ENCODE measurements at regions not wholly inside any gene's neighbourhood (a gene's known extent, or its start where the extent isn't known, plus 50 kb on each side); places are given as distances from the start of the nearest gene placed in this dataset.

DNA sequence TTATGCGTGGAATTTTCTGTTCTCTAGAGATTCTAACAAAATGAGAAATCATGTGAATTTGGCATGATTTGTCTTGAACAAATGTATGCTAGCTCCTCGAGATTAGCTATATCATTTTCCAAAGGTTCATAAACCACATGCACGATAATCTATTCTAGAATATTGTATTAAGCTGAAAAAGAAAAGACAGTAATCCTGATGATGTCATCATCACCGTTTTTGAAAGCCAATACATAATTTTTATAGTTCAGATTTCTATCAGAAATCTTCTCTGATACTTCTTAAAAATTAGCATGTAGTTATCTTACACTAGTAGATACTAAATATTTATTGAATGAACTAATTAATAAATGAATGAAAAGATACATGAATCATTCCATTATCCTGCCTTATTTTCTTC lies 111.2 kb downstream of the HAO1 start:
- H3K36me3 ChIP-seq: no peaks in the 10 kb centered on the region
- no peaks in the 10 kb centered on the region for H3K27me3 ChIP-seq
- DNase-seq (no peak), FAIRE-seq (no peak), ATAC-seq (no peak)
- H3K9me3 ChIP-seq: no peaks in the 10 kb centered on the region
- no peaks in the 10 kb centered on the region for H3K4me1 ChIP-seq
- TF ChIP-seq, protein P1, sequence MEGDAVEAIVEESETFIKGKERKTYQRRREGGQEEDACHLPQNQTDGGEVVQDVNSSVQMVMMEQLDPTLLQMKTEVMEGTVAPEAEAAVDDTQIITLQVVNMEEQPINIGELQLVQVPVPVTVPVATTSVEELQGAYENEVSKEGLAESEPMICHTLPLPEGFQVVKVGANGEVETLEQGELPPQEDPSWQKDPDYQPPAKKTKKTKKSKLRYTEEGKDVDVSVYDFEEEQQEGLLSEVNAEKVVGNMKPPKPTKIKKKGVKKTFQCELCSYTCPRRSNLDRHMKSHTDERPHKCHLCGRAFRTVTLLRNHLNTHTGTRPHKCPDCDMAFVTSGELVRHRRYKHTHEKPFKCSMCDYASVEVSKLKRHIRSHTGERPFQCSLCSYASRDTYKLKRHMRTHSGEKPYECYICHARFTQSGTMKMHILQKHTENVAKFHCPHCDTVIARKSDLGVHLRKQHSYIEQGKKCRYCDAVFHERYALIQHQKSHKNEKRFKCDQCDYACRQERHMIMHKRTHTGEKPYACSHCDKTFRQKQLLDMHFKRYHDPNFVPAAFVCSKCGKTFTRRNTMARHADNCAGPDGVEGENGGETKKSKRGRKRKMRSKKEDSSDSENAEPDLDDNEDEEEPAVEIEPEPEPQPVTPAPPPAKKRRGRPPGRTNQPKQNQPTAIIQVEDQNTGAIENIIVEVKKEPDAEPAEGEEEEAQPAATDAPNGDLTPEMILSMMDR (IDR thresholded peaks at IDR 0.05): no peak
- 42 to 53% methylated on average over 4 of the region's 4 CpGs for WGBS, 2 donors
- H3K27ac ChIP-seq: no peak overlapping the region
- intact Hi-C loops (cut with DNase I): no loop called here
- no peak overlapping the region for H3K4me3 ChIP-seq

DNA sequence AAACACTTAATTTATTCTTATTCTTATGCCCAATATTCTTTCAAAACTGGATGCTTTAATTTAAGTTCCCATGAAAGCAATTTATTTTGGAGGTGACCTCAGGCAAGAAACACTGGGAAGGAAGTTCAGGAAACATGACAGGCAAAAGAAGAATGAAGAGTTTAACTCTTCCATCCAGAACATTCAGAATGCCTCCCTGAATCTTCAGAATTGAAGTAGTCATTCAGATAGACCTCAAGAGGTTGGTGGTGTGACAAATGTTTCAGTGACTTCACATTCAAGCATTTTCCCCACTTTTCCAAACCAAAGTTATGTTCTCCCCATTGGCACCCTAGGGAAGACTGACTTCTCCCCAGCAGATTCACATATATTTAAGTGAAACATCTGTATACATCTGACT lies 110.5 kb downstream of the HAO1 start:
- no peak for FAIRE-seq

More for the DNA sequence above, 110.5 kb downstream of the HAO1 start:
- TF ChIP-seq, protein P1 (IDR thresholded peaks at IDR 0.05): no peak
- H3K27me3 ChIP-seq: no peaks in the 10 kb centered on the region
- no peaks in the 10 kb centered on the region for H3K9me3 ChIP-seq
- H3K27ac ChIP-seq: no peak overlapping the region
- no peak overlapping the region for H3K4me3 ChIP-seq
- H3K4me1 ChIP-seq: no peaks in the 10 kb centered on the region
- DNase-seq (no peak), ATAC-seq (no peak)
- intact Hi-C loops (cut with DNase I): no loop called here
- no peaks in the 10 kb centered on the region for H3K36me3 ChIP-seq

Small RNA genes in the stretch of these regions (microRNA-seq; reads per million reads assigned to microRNA genes)
- 0 reads per million in 2 donors for gene MIR8062
